HG03175 (cell line): ENCODE measurements at regions not wholly inside any gene's neighbourhood (a gene's known extent, or its start where the extent isn't known, plus 50 kb on each side); places are given as distances from the start of the nearest gene placed in this dataset.

Source experiments
- ATAC-seq: cut with Tn5 transposase; IDR thresholded peaks from one replicate; pipeline ENCODE4 v1.9.1; 2021; ENCODE audit warnings: mild to moderate bottlenecking, moderate library complexity; ENCODE audit not compliant: unreplicated experiment

- no peak for ATAC-seq
These were observed 99.8 kb downstream of the TES start for GRCh38 chr7:116310141-116310540.

- ATAC-seq: no peak
These were observed 100.9 kb downstream of the TES start for GRCh38 chr7:116311259-116311658.

- ATAC-seq: no peak
These were observed 101.6 kb downstream of the TES start for GRCh38 chr7:116311816-116312471.

- no peak for ATAC-seq
These were observed 105.0 kb downstream of the TES start for GRCh38 chr7:116315293-116315692.

- peak; percentile 30 for ATAC-seq
These were observed 105.5 kb downstream of the TES start for GRCh38 chr7:116315803-116316202.

- ATAC-seq: peak; percentile 94
These were observed 106.7 kb downstream of the TES start for GRCh38 chr7:116316838-116317628.

GRCh38 chr7:116317907-116318306 is 107.6 kb downstream of the TES start:
- no peak for ATAC-seq

- ATAC-seq: no peak
These were observed 112.2 kb downstream of the TES start for GRCh38 chr7:116322541-116322940.

- no peak for ATAC-seq
These were observed 114.2 kb downstream of the TES start for GRCh38 chr7:116324582-116324981.

- no peak for ATAC-seq
These were observed 115.2 kb downstream of the TES start for GRCh38 chr7:116325517-116325916.

- no peak for ATAC-seq
These were observed 116.8 kb downstream of the TES start for GRCh38 chr7:116327135-116327534.

GRCh38 chr7:116327752-116328151 is 117.4 kb downstream of the TES start:
- ATAC-seq: no peak

GRCh38 chr7:116328161-116328560 is 117.8 kb downstream of the TES start:
- no peak for ATAC-seq

- no peak for ATAC-seq
These were observed 119.6 kb downstream of the TES start for GRCh38 chr7:116329686-116330503.

GRCh38 chr7:116331020-116331419 is 120.7 kb downstream of the TES start:
- no peak for ATAC-seq

GRCh38 chr7:116332766-116333165 is 122.4 kb downstream of the TES start:
- no peak for ATAC-seq

- no peak for ATAC-seq
These were observed 124.2 kb downstream of the TES start for GRCh38 chr7:116334555-116334954.

- no peak for ATAC-seq
These were observed 126.7 kb downstream of the TES start for GRCh38 chr7:116337018-116337417.

GRCh38 chr7:116337800-116338199 is 127.5 kb downstream of the TES start:
- no peak for ATAC-seq

- no peak for ATAC-seq
These were observed 129.2 kb downstream of the TES start for GRCh38 chr7:116339564-116339963.

- ATAC-seq: no peak
These were observed 130.0 kb downstream of the TES start for GRCh38 chr7:116340201-116340847.
